ENCODE measurements at regions not wholly inside any gene's neighbourhood (a gene's known extent, or its start where the extent isn't known, plus 50 kb on each side); places are given as distances from the start of the nearest gene placed in this dataset.

DNA sequence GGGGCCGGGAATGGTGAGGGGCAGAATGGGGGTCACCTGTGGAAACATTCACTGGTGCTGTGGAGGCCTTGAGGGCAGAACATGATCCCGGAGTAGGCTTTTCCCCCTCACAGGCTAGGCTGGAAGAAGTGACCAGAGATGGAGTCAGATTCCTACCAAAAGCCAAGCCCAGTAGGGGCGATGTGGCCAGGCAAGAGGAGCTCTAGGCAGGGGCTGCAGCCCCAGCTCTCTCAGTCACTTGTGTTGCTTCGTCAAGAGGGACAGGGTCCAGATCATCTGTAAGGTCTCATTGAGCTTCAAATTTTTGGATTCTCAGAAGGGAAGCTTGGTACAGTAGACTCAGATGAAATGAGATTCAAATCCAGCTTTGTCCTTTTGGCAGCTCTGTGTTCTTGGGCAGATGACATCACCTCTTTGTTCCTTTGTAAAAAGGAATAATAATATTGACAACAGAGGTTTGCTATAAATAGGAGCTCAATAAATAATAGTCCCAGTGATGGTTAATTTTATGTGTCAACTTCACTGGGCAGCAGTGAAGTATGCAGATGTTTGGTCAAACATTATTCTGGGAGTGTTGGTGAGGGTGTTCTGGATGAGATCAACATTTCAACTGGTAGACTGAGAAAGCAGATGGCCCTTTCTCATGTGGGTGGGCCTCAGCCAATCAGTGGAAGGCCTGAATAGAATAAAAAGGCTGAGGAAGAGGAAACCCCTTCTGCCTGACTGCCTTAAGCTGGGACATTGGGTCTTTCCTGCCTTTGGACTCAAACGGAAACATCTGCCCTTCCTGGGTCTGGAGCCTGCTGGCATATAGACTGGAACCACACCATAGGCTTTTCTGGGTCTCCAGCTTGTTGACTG, 324.7 kb upstream of the USP24 start:
- TF ChIP-seq, protein P1, sequence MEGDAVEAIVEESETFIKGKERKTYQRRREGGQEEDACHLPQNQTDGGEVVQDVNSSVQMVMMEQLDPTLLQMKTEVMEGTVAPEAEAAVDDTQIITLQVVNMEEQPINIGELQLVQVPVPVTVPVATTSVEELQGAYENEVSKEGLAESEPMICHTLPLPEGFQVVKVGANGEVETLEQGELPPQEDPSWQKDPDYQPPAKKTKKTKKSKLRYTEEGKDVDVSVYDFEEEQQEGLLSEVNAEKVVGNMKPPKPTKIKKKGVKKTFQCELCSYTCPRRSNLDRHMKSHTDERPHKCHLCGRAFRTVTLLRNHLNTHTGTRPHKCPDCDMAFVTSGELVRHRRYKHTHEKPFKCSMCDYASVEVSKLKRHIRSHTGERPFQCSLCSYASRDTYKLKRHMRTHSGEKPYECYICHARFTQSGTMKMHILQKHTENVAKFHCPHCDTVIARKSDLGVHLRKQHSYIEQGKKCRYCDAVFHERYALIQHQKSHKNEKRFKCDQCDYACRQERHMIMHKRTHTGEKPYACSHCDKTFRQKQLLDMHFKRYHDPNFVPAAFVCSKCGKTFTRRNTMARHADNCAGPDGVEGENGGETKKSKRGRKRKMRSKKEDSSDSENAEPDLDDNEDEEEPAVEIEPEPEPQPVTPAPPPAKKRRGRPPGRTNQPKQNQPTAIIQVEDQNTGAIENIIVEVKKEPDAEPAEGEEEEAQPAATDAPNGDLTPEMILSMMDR (IDR thresholded peaks at IDR 0.05; ENCODE audit: low read depth, low read length) = no peak
- no peak for TF ChIP-seq EZH2phosphoT487 (IDR thresholded peaks at IDR 0.05; ENCODE audit: low read depth)

Measured in OCI-LY3 (cell line).